Liver (tissue), 8 donors: ENCODE measurements at regions not wholly inside any gene's neighbourhood (a gene's known extent, or its start where the extent isn't known, plus 50 kb on each side); places are given as distances from the start of the nearest gene placed in this dataset.

Experiments used
- DNase-seq: peaks from one replicate; pipeline ENCODE4 v3.0.0-alpha.2; 2017; ENCODE audit warnings: low spot score
- H3K27ac ChIP-seq, 2 donors: one replicate each; pipeline ENCODE4 v1.7.0; 2013; ENCODE audit warnings: inconsistent platforms in 2 of 2, low read length in 2 of 2, control low read depth in 1 of 2, low read depth in 1 of 2, mild to moderate bottlenecking in 1 of 2
- H3K27me3 ChIP-seq, 4 donors: one replicate each; pipeline versions ENCODE4 v1.6.1 to v1.7.0; 2013; ENCODE audit warnings: low read length in 3 of 4, inconsistent platforms in 1 of 4, mild to moderate bottlenecking in 1 of 4, moderate library complexity in 1 of 4; ENCODE audit not compliant: control insufficient read depth in 4 of 4, insufficient read depth in 4 of 4
- H3K36me3 ChIP-seq, 4 donors: one replicate each; pipeline versions ENCODE4 v1.6.1 to v1.7.0; 2013; ENCODE audit warnings: low read length in 3 of 4, mild to moderate bottlenecking in 3 of 4, low read depth in 1 of 4, moderate library complexity in 1 of 4; ENCODE audit not compliant: control insufficient read depth in 4 of 4, insufficient read depth in 3 of 4
- H3K4me1 ChIP-seq, 4 donors: one replicate each; pipeline versions ENCODE4 v1.6.1 to v1.7.0; 2013; ENCODE audit warnings: low read length in 3 of 4, mild to moderate bottlenecking in 3 of 4, moderate library complexity in 1 of 4; ENCODE audit not compliant: control insufficient read depth in 4 of 4, insufficient read depth in 4 of 4
- H3K4me3 ChIP-seq, 3 donors: one replicate each; pipeline versions ENCODE4 v1.6.1 to v1.7.0; 2013; ENCODE audit warnings: low read length in 3 of 3, control low read depth in 1 of 3, low read depth in 1 of 3, mild to moderate bottlenecking in 1 of 3
- H3K9ac ChIP-seq, 2 donors: one replicate each; pipeline ENCODE4 v1.7.0; 2013; ENCODE audit warnings: low read length in 2 of 2, mild to moderate bottlenecking in 2 of 2, moderate library complexity in 2 of 2, control low read depth in 1 of 2, low read depth in 1 of 2
- H3K9me3 ChIP-seq, 4 donors: one replicate each; pipeline versions ENCODE4 v1.6.1 to v1.7.0; 2013; ENCODE audit warnings: low read length in 3 of 4; ENCODE audit not compliant: control insufficient read depth in 4 of 4
- FOXA1 ChIP-seq: IDR thresholded peaks from 2 replicates; pipeline ENCODE4 v1.6.1; 2016; ENCODE audit warnings: antibody characterized with exemption
- GABPA ChIP-seq, 2 donors: IDR thresholded peaks in 1 of 2; conservative IDR thresholded peaks in 1 of 2; 2 replicates each; pipeline ENCODE4 v1.6.1; 2016; ENCODE audit warnings: antibody characterized with exemption in 2 of 2, mild to moderate bottlenecking in 1 of 2, moderate library complexity in 1 of 2
- HNF4G ChIP-seq: IDR thresholded peaks from 2 replicates; pipeline ENCODE4 v1.6.1; 2016; ENCODE audit warnings: antibody characterized with exemption
- JUND ChIP-seq, 2 donors: IDR thresholded peaks; 2 replicates each; pipeline ENCODE4 v1.6.1; 2016; ENCODE audit warnings: antibody characterized with exemption in 2 of 2
- NR2F2 ChIP-seq: IDR thresholded peaks from 2 replicates; pipeline ENCODE4 v1.6.1; 2016; ENCODE audit warnings: antibody characterized with exemption
- RAD21 ChIP-seq, 2 donors: IDR thresholded peaks; 2 replicates each; pipeline ENCODE4 v1.6.1; 2016; ENCODE audit warnings: antibody characterized with exemption in 2 of 2, mild to moderate bottlenecking in 2 of 2
- RXRA ChIP-seq, 2 donors: IDR thresholded peaks; 2 replicates each; pipeline ENCODE4 v1.6.1; 2017 to 2018; ENCODE audit warnings: antibody characterized with exemption in 2 of 2, mild to moderate bottlenecking in 1 of 2
- SP1 ChIP-seq: IDR thresholded peaks from 2 replicates; pipeline ENCODE4 v1.6.1; 2018; ENCODE audit warnings: antibody characterized with exemption, mild to moderate bottlenecking
- TAF1 ChIP-seq: conservative IDR thresholded peaks from 2 replicates; pipeline ENCODE4 v1.6.1; 2016; ENCODE audit warnings: antibody characterized with exemption, mild to moderate bottlenecking
- YY1 ChIP-seq: IDR thresholded peaks from 2 replicates; pipeline ENCODE4 v1.6.1; 2016; ENCODE audit warnings: antibody characterized with exemption, mild to moderate bottlenecking
- WGBS: extraction: QIAGEN DNeasy Blood & Tissue Kit; methylation state at CpG from one replicate; pipeline ENCODE4 v1.1.7; 2013; 5-methylcytosine and 5-hydroxymethylcytosine counted together
- TF ChIP-seq, protein P1 (sequence below): fragments of 150-350 bp; IDR thresholded peaks from 2 replicates; pipeline ENCODE4 v1.5.1; 2017; ENCODE audit warnings: improper control_type of control experiment, low read depth, low read length; ENCODE audit not compliant: missing input control
- TF ChIP-seq, protein P2 (sequence below): IDR thresholded peaks from 2 replicates; pipeline ENCODE4 v1.6.1; 2016; ENCODE audit warnings: antibody characterized with exemption
- TF ChIP-seq, protein P3 (sequence below): IDR thresholded peaks from 2 replicates; pipeline ENCODE4 v1.6.1; 2016; ENCODE audit warnings: antibody characterized with exemption
- TF ChIP-seq, protein P4 (sequence below): IDR thresholded peaks from 2 replicates; pipeline ENCODE4 v1.6.1; 2016; ENCODE audit warnings: antibody characterized with exemption, mild to moderate bottlenecking
- TF ChIP-seq, protein P5 (sequence below): IDR thresholded peaks from 2 replicates; pipeline ENCODE4 v1.6.1; 2016; ENCODE audit warnings: antibody characterized with exemption
- donor health status: healthy.
- donor health status: healthy.
- donor health status: healthy.
- donor health status: healthy.
- donor health status: healthy.

DNA sequence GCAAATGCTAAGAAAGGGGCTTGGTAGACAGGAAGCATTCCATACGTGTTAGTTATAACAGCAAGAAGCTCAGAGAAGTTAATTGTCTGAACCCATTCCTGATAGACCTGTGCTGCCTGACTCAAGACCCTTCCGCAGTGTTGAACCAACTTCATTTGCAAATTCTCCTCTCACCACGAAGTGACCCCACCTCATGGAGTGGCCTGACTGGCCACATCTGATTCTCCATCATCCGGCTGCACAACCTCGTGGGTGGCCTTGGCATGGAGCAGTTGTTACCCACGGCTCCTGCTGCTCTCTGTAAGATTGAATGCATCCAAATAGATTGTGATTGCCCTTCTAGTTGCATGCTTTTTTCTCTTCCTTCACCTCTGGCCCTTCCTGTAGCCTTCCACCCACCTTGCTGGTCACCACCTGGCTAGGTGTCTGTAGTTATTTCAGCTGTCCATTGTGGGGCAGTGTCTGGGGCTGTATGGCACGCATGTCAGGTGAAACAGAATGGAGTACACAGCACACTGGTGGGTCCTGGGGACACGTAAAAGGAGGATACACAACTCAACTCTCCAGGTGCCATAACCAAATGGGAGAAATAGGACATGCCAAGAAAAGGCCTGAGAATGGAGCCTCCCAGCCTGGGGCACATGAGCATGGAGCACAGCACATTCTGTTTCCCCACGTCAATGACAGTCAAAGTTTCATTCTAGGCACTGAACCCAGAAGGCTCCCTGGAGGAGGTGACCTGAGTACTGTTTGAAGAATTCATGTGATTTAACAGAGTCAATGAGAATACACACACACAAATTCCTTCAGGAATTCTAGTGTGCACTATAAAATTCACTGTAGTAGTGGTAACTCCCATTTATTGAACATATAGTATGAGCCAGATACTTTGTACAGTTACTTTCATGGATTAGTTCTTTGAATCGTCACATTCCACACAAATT is 70.5 kb upstream of the PTCH1 start:
- Histone ChIP-seq H3K27me3 (no peaks in the 10 kb centered on the region), H3K4me3 (no peak overlapping the region), H3K4me1 (peaks cover 2 to 12% (median 8%) of the 10 kb centered on the region in 4 donors), H3K36me3 (no peaks in the 10 kb centered on the region), H3K27ac (no peak overlapping the region), H3K9me3 (no peaks in the 10 kb centered on the region), H3K9ac (no peak overlapping the region)
- TF ChIP-seq FOXA1 = no peak
- TF ChIP-seq, protein P1, sequence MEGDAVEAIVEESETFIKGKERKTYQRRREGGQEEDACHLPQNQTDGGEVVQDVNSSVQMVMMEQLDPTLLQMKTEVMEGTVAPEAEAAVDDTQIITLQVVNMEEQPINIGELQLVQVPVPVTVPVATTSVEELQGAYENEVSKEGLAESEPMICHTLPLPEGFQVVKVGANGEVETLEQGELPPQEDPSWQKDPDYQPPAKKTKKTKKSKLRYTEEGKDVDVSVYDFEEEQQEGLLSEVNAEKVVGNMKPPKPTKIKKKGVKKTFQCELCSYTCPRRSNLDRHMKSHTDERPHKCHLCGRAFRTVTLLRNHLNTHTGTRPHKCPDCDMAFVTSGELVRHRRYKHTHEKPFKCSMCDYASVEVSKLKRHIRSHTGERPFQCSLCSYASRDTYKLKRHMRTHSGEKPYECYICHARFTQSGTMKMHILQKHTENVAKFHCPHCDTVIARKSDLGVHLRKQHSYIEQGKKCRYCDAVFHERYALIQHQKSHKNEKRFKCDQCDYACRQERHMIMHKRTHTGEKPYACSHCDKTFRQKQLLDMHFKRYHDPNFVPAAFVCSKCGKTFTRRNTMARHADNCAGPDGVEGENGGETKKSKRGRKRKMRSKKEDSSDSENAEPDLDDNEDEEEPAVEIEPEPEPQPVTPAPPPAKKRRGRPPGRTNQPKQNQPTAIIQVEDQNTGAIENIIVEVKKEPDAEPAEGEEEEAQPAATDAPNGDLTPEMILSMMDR = no peak
- TF ChIP-seq YY1 = no peak
- no peak for TF ChIP-seq JUND (IDR thresholded peaks at IDR 0.05)
- TF ChIP-seq, protein P2, sequence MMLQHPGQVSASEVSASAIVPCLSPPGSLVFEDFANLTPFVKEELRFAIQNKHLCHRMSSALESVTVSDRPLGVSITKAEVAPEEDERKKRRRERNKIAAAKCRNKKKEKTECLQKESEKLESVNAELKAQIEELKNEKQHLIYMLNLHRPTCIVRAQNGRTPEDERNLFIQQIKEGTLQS = no peak
- no peak for TF ChIP-seq GABPA (IDR thresholded peaks at IDR 0.05 in 1 of 2, conservative IDR thresholded peaks at IDR 0.05 in 1 of 2)
- 87% methylated on average over 10 of the region's 10 CpGs for WGBS
- no peak for DNase-seq

DNA sequence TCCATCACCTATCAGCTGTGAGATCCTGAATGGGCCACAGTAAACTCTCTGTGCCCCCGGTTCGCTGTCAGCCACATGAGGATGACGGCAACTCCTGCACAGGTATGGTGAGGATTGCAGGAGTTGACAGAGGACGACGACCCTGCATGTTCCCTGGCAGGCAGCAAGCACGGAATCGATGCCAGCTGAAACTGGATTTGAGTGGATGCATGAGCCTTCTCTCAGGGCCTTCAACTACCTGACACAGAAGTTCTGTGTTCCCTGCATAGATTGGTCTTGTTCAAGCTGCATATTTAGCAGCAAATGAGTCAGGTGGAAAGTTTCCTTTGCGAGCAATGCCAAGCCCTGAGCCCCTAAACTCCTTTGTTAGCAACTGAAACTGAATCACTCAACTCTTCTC is 69.6 kb upstream of the PTCH1 start:
- no peak for TF ChIP-seq JUND (IDR thresholded peaks at IDR 0.05)
- TF ChIP-seq, protein P3, sequence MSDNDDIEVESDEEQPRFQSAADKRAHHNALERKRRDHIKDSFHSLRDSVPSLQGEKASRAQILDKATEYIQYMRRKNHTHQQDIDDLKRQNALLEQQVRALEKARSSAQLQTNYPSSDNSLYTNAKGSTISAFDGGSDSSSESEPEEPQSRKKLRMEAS = no peak
- TF ChIP-seq FOXA1 = no peak
- DNase-seq = no peak
- Histone ChIP-seq H3K9me3 (no peaks in the 10 kb centered on the region), H3K4me3 (no peak overlapping the region), H3K27ac (no peak overlapping the region), H3K27me3 (no peaks in the 10 kb centered on the region), H3K4me1 (peaks cover 2 to 12% (median 8%) of the 10 kb centered on the region in 4 donors), H3K36me3 (no peaks in the 10 kb centered on the region), H3K9ac (no peak overlapping the region)
- 75% methylated on average over 8 of the region's 8 CpGs for WGBS

DNA sequence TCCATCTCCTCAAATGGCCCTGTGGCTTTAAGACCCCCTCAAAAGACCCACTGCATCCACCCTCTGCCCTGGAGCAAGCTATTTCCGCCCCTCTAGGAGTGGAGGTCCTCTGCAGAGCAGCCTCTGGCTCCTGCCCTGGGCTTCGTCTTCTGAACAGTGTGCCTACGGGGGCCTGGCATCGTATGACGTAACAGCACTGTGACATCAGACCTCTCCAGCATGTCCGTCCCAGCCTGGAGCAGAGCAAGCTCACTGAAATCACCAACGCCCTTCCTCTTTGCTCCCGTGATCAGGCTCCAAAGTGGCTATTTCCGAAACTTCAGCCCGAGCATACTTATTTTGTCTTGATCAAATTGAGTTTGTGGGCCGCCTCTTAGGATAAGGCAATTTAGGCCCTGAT is 69.1 kb upstream of the PTCH1 start:
- Histone ChIP-seq H3K4me3 (no peak overlapping the region), H3K4me1 (peaks cover 2 to 12% (median 8%) of the 10 kb centered on the region in 4 donors), H3K27me3 (no peaks in the 10 kb centered on the region), H3K36me3 (no peaks in the 10 kb centered on the region), H3K27ac (no peak overlapping the region), H3K9ac (no peak overlapping the region), H3K9me3 (no peaks in the 10 kb centered on the region)
- no peak for DNase-seq
- no peak for TF ChIP-seq RXRA (IDR thresholded peaks at IDR 0.05)
- TF ChIP-seq GABPA (IDR thresholded peaks at IDR 0.05 in 1 of 2, conservative IDR thresholded peaks at IDR 0.05 in 1 of 2) = no peak
- TF ChIP-seq, protein P1 = no peak
- TF ChIP-seq, protein P4, sequence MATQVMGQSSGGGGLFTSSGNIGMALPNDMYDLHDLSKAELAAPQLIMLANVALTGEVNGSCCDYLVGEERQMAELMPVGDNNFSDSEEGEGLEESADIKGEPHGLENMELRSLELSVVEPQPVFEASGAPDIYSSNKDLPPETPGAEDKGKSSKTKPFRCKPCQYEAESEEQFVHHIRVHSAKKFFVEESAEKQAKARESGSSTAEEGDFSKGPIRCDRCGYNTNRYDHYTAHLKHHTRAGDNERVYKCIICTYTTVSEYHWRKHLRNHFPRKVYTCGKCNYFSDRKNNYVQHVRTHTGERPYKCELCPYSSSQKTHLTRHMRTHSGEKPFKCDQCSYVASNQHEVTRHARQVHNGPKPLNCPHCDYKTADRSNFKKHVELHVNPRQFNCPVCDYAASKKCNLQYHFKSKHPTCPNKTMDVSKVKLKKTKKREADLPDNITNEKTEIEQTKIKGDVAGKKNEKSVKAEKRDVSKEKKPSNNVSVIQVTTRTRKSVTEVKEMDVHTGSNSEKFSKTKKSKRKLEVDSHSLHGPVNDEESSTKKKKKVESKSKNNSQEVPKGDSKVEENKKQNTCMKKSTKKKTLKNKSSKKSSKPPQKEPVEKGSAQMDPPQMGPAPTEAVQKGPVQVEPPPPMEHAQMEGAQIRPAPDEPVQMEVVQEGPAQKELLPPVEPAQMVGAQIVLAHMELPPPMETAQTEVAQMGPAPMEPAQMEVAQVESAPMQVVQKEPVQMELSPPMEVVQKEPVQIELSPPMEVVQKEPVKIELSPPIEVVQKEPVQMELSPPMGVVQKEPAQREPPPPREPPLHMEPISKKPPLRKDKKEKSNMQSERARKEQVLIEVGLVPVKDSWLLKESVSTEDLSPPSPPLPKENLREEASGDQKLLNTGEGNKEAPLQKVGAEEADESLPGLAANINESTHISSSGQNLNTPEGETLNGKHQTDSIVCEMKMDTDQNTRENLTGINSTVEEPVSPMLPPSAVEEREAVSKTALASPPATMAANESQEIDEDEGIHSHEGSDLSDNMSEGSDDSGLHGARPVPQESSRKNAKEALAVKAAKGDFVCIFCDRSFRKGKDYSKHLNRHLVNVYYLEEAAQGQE = no peak
- no peak for TF ChIP-seq YY1
- no peak for TF ChIP-seq RAD21 (IDR thresholded peaks at IDR 0.05)
- TF ChIP-seq SP1 = no peak
- TF ChIP-seq NR2F2 = no peak
- no peak for TF ChIP-seq TAF1
- TF ChIP-seq FOXA1 = no peak
- TF ChIP-seq JUND (IDR thresholded peaks at IDR 0.05) = no peak
- TF ChIP-seq, protein P5, sequence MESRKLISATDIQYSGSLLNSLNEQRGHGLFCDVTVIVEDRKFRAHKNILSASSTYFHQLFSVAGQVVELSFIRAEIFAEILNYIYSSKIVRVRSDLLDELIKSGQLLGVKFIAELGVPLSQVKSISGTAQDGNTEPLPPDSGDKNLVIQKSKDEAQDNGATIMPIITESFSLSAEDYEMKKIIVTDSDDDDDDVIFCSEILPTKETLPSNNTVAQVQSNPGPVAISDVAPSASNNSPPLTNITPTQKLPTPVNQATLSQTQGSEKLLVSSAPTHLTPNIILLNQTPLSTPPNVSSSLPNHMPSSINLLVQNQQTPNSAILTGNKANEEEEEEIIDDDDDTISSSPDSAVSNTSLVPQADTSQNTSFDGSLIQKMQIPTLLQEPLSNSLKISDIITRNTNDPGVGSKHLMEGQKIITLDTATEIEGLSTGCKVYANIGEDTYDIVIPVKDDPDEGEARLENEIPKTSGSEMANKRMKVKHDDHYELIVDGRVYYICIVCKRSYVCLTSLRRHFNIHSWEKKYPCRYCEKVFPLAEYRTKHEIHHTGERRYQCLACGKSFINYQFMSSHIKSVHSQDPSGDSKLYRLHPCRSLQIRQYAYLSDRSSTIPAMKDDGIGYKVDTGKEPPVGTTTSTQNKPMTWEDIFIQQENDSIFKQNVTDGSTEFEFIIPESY = no peak
- TF ChIP-seq, protein P2 = no peak
- TF ChIP-seq HNF4G = no peak
- WGBS = 87% methylated on average over 11 of the region's 11 CpGs
